ENCODE measurements at regions not wholly inside any gene's neighbourhood (a gene's known extent, or its start where the extent isn't known, plus 50 kb on each side); places are given as distances from the start of the nearest gene placed in this dataset.

GRCh38 chr4:158020734-158021346 lies 152.0 kb downstream of the GASK1B start:
- Histone ChIP-seq H3K4me2 (ENCODE audit: control insufficient read depth, insufficient read depth) (no peak overlapping the region), H3K79me2 (ENCODE audit: control insufficient read depth, insufficient read depth, low read length) (no peaks in the 10 kb centered on the region), H3K9ac (ENCODE audit: control insufficient read depth, insufficient read depth, low read length) (no peak overlapping the region), H2AFZ (ENCODE audit: control insufficient read depth, low read depth, low read length) (no peak overlapping the region), H3K27ac (ENCODE audit: control insufficient read depth, insufficient read depth) (no peak overlapping the region), H3K4me3 (no peak overlapping the region), H3K36me3 (ENCODE audit: control insufficient read depth in 2 of 2, insufficient read depth in 2 of 2, low read length in 1 of 2) (no peaks in the 10 kb centered on the region), H3K9me3 (replicated peaks; ENCODE audit: control insufficient read depth, insufficient read depth, low read length) (no peaks in the 10 kb centered on the region), H3K27me3 (replicated peaks in 1 of 2; ENCODE audit: control insufficient read depth in 2 of 2, insufficient read depth in 2 of 2, low read length in 1 of 2) (no peaks in the 10 kb centered on the region), H3K4me1 (ENCODE audit: control insufficient read depth, insufficient read depth, low read length) (no peaks in the 10 kb centered on the region), H4K20me1 (ENCODE audit: control insufficient read depth, insufficient read depth) (no peaks in the 10 kb centered on the region)
- 34% methylated on average over 5 of the region's 5 CpGs for WGBS (ENCODE audit: insufficient coverage, insufficient replicate concordance, low lambda C conversion rate, missing lambda C conversion rate)
- FAIRE-seq = no peak
- ChIA-PET POLR2A (no interaction called here), RAD21 (ENCODE audit: unreplicated experiment) (no interaction called here), SMC1A (ENCODE audit: uncharacterized antibody, unreplicated experiment) (no interaction called here), CTCF (interaction anchor here (0.9 kb wide), 1 partner anchor 1040 kb away, joined by 3 read pairs; no protein-coding TSS in a partner anchor)
- no TSS peak for BruUV-seq (replicated peaks)
- in situ Hi-C loops (cut with MboI) = no loop called here
- DNase-seq (ENCODE audit: low read depth, low spot score) = no peak
- TF ChIP-seq HDAC6 (IDR thresholded peaks at IDR 0.05; ENCODE audit: unreplicated experiment) (no peak), ZBTB40 (IDR thresholded peaks at IDR 0.05; ENCODE audit: borderline replicate concordance) (no peak), RFX5 (IDR thresholded peaks at IDR 0.05; ENCODE audit: low read depth, low read length) (no peak), PKNOX1 (IDR thresholded peaks at IDR 0.05) (no peak)
- intact Hi-C loops (cut with micrococcal nuclease; ENCODE audit: unreplicated experiment) = no loop called here
- ATAC-seq = no peak
